ENCODE measurements at regions not wholly inside any gene's neighbourhood (a gene's known extent, or its start where the extent isn't known, plus 50 kb on each side); places are given as distances from the start of the nearest gene placed in this dataset.
A peak's percentile ranks its signal among the peaks of the same experiment; 100 is the strongest.
"Not testable (repeated sequence)": the region's sequence is repeated elsewhere in the genome, so short reads cannot be mapped to it uniquely, and the experiment has no call there.

DNA sequence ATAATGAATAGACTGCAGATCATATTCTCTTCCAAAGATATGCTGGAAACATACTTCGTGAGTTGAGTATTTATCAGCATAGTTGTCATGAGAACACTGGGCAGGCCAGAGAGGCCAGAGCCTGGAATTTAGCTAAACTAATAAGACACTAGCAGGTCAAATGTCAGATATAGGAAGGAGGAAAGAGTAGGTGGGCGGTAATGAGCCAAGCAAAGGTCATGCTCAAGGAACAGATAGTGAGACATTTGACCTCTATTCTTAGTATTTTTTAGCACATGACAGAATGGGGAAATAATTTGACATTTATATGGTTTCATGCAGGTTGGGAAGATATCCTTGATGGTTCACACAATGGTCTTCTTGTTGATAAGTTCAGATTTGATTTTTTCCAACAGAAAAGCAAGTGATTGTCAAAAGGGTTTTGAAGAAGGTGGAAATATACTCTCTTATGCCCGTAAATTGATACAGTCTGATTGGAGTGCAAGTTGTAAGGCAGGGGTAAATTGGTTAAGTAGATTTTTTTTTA lies 99.6 kb upstream of the GOLGA6L4 start:
- H3K4me3 ChIP-seq, H3K4me1 ChIP-seq, H3K9ac ChIP-seq, H3K27ac ChIP-seq, H3K9me3 ChIP-seq, H3K4me2 ChIP-seq, H3K27me3 ChIP-seq, H4K20me1 ChIP-seq, H3K36me3 ChIP-seq: not testable (repeated sequence)

- Histone ChIP-seq H3K4me2 (peak overlapping the region; percentile 52), H3K27me3 (no peaks in the 10 kb centered on the region), H4K20me1 (no peaks in the 10 kb centered on the region), H3K9me3 (no peaks in the 10 kb centered on the region), H3K4me3 (no peak overlapping the region), H3K4me1 (peaks cover 16% of the 10 kb centered on the region), H3K9ac (no peak overlapping the region), H3K27ac (no peak overlapping the region), H3K36me3 (no peaks in the 10 kb centered on the region)
- no peak for TF ChIP-seq Cebpa-rat (IDR thresholded peaks at IDR 0.05)
Observed at GRCh38 chr15:84142888-84143337, 92.7 kb upstream of the GOLGA6L4 start.

DNA sequence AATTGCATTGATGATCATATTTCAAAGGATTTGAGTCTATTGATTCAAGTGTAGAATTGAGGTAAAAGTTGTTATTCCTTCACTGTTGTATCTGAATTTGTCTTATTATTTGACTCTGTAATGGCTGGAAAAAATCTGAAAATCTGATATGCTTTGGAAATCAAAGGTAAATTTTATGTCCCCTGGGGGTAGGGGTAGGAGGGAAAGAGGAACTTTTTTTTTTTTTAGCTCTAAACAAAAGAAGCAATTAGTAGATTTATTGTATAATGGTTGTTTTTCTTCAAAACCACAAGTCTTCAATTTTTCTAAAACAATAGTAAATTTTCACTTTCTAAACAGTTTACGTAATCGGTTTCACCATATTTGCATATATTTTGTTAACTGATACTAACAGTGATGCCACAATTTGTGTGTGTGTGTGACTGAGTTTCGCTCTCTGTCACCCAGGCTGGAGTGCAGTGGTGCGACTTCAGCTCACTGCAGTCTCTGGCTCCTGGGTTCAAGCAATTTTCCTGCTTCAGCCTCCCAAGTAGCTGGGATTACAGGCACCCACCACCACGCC lies 91.7 kb upstream of the GOLGA6L4 start:
- H3K36me3 ChIP-seq, result no peaks in the 10 kb centered on the region
- no peak overlapping the region for H3K9ac ChIP-seq
- H4K20me1 ChIP-seq, result no peaks in the 10 kb centered on the region
- no peaks in the 10 kb centered on the region for H3K27me3 ChIP-seq
- peaks cover 16% of the 10 kb centered on the region for H3K4me1 ChIP-seq
- no peak for TF ChIP-seq Cebpa-rat (IDR thresholded peaks at IDR 0.05)
- H3K4me3 ChIP-seq, result no peak overlapping the region
- no peak overlapping the region for H3K27ac ChIP-seq
- peak overlapping the region; percentile 37; the same call in 1 of the 2 replicates for H3K4me2 ChIP-seq
- no peaks in the 10 kb centered on the region for H3K9me3 ChIP-seq

DNA sequence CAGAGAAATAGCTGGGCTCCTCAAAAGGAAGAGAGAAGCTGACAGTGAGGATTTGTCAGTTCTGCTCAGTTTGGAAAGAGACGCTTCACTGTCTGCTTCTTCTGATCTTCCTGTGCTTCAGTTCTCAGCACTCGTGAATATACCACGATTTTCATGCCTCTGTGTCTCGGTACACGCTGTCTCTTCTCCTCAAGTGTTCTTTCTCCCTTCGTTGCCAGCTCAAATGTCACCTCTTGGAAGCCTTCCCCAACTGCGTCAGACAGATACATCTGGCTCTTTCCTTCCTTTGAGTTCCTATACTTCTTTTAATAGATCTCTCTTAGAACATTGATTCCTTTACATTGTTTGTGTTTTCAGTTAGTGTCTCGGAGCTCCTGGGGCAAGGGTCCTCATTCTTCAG lies 90.6 kb upstream of the GOLGA6L4 start:
- not testable (repeated sequence) for H3K4me2 ChIP-seq, H3K27me3 ChIP-seq, H3K9ac ChIP-seq, H3K36me3 ChIP-seq, H3K4me3 ChIP-seq, H3K27ac ChIP-seq, H4K20me1 ChIP-seq, H3K9me3 ChIP-seq
- peaks cover 16% of the 10 kb centered on the region for H3K4me1 ChIP-seq

- H3K27ac ChIP-seq, H3K36me3 ChIP-seq, H3K9me3 ChIP-seq, H3K9ac ChIP-seq, H3K4me3 ChIP-seq, H3K4me2 ChIP-seq, H4K20me1 ChIP-seq, H3K27me3 ChIP-seq: not testable (repeated sequence)
- peaks cover 16% of the 10 kb centered on the region for H3K4me1 ChIP-seq
Observed at GRCh38 chr15:84146299-84146698, 89.3 kb upstream of the GOLGA6L4 start.

GRCh38 chr15:84147307-84147706 lies 88.3 kb upstream of the GOLGA6L4 start:
- peaks cover 19% of the 10 kb centered on the region for H3K4me1 ChIP-seq
- H3K4me3 ChIP-seq, H3K9ac ChIP-seq, H4K20me1 ChIP-seq, H3K4me2 ChIP-seq, H3K27me3 ChIP-seq, H3K9me3 ChIP-seq, H3K27ac ChIP-seq, H3K36me3 ChIP-seq: not testable (repeated sequence)

DNA sequence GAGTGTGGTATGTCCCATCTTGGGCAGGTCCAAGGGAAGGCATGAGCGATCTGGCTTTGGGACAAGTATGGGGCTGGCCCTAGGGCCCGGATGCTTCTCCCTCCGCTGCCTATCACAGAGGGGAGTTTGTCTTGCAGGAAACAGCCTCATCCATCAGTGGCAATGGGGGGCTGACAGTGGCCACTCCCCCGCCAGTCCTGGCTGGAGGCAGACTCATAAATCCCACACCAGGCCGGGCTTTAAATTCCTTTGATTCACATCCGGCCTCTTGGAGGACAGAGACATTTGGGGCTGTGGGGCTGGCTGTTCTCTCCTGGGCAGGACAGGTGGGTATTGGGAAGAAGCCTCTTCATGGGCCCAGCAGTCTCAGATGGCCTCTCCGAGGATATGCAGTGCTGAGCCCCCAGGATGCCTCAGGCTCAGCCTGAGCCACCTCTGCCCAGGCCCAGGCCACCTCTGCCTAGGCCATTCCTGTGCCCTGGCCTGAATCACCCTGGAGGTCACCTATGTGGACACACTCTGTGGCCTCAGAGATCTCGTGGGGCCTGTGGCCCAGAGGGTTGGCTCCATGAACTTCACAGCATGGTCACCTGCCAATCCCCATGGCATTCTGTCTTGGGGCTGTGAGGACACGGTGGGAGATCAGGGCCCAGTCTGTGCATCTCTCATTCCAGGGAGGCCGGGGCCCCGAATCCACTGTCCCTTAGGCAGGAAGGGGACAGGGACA lies 84.2 kb upstream of the GOLGA6L4 start:
- Histone ChIP-seq H3K36me3 (no peaks in the 10 kb centered on the region), H3K27ac (no peak overlapping the region), H3K9ac (no peak overlapping the region), H3K9me3 (no peaks in the 10 kb centered on the region), H4K20me1 (no peaks in the 10 kb centered on the region), H3K4me3 (no peak overlapping the region), H3K4me1 (peaks cover 13% of the 10 kb centered on the region), H3K27me3 (no peaks in the 10 kb centered on the region), H3K4me2 (no peak overlapping the region)
- no peak for TF ChIP-seq Cebpa-rat (IDR thresholded peaks at IDR 0.05)

DNA sequence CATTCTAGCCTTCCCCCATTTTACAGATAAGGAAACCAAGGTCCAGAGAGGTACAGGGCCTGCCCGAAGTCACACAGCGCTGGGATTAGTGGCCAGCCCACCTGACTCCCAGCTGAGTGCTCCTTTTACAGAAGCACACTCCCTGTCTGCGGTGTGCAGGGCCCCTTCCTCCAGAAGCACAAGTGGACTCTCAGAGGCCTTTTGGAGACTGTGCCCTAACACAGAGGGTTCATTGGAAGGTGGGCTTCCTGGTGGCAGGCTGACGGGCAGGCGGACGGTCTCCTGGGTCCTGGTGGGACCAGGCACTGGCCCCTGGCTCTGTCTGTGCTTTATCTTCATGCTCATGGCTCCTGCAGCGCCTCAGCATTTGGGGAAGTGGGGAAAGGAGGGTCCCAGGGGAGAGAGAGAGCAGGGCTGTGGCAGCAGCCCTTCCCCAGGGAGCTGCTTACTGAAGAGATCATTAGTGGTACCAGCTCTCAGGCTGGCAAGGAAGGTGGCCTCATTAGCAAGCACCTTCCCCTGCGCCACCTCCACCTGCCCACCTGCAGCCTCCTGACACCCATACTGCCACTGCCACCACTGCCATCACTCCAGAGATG lies 83.1 kb upstream of the GOLGA6L4 start:
- Histone ChIP-seq H3K4me1 (peaks cover 13% of the 10 kb centered on the region), H3K4me2 (peak overlapping the region; percentile 56)
- H3K9me3 ChIP-seq, H3K4me3 ChIP-seq, H3K36me3 ChIP-seq, H3K27me3 ChIP-seq, H4K20me1 ChIP-seq, H3K9ac ChIP-seq, H3K27ac ChIP-seq: not testable (repeated sequence)

DNA sequence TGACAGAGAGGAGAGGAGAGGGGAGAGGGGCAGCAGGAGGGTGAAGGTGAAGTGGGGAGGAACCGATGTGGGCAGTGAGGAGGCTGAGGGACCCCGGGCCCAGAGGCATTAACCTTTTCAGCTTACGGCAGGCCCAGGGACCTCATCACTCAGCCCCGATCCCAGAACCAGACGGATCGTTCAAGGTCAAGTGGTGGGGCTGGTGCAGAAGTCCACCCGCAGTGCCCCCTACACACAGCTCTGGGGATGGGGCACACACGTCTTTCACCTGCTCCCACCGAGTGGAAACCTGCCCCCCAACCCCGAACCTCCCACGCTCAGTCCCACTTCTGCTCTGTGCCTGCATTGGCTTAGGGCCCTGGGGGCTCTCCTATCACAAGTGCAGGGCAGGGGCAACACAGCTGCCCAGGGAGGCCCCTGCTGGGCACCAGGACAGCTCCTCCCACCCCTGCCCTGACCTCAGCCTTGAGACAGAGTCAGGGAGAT lies 81.9 kb upstream of the GOLGA6L4 start:
- not testable (repeated sequence) for H3K4me3 ChIP-seq, H3K9me3 ChIP-seq, H3K9ac ChIP-seq, H3K4me2 ChIP-seq, H3K27me3 ChIP-seq, H3K27ac ChIP-seq, H4K20me1 ChIP-seq, H3K36me3 ChIP-seq
- peaks cover 13% of the 10 kb centered on the region for H3K4me1 ChIP-seq

DNA sequence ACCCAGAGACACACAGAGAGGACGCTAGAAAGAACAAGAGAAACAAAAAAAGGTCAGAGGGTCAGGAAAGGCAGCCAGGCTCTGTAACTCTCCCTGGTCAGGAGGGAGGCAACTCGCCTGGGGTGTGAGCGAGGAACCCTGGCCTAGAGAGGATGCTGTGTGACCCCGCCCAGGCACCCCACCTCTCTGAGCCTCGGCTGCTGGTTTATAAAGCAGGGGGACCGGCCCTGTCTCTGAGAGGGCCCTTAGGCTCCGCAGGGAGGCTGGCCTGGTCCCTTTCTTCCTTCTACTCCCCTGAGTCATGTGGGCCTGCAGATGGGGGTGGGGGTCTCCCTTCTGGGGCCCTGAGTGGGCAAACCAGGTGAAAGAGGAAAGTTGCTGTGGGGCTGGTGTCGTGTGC lies 81.3 kb upstream of the GOLGA6L4 start:
- not testable (repeated sequence) for H3K9me3 ChIP-seq, H3K4me2 ChIP-seq, H4K20me1 ChIP-seq, H3K36me3 ChIP-seq, H3K4me3 ChIP-seq, H3K9ac ChIP-seq, H3K27me3 ChIP-seq, H3K27ac ChIP-seq
- peaks cover 13% of the 10 kb centered on the region for H3K4me1 ChIP-seq

GRCh38 chr15:84154787-84155186 lies 80.8 kb upstream of the GOLGA6L4 start:
- H3K4me3 ChIP-seq, H3K9ac ChIP-seq, H3K9me3 ChIP-seq, H3K4me2 ChIP-seq, H3K27ac ChIP-seq, H4K20me1 ChIP-seq, H3K27me3 ChIP-seq, H3K36me3 ChIP-seq: not testable (repeated sequence)
- peaks cover 13% of the 10 kb centered on the region for H3K4me1 ChIP-seq

DNA sequence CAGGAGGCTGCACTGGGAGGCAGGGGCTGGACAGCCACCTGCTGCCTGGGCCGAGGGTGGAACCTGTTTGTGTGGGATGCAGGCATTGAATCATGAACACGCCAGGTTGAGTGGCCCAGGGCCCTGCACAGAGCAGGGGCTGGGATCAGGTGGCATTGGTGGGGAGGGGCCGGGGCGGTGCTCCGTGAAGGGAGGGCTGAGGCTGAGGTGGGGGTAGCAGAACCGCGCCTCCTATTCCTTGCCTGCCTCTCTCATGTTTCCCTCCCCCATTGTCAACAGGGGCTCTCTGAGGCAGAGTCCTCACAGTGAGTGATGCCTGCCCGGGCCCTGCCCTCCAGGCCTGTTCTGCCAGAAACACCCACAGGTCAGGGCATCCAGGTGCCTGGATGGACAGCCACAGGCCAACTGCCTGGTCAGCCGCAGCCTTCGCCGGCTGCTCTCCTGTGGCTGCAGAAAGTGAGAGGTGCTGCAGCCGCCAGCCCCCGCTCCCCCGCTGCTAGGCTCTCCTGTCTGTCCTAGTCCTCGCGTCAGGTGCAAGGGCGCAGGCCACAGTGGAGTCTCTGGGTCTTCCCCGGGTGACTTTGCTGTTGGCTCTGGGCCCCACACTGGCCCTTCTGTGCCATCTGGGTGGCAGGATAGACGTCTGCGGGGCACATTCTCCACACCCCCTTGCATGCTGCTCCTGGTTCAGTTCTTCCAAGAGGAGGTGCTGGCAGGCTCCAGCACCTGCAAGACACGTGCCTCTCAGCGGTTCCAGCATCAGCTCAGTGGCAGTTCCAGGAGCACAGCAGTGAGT lies 79.6 kb upstream of the GOLGA6L4 start:
- peaks cover 13% of the 10 kb centered on the region for H3K4me1 ChIP-seq
- H3K27me3 ChIP-seq, H3K36me3 ChIP-seq, H3K4me2 ChIP-seq, H3K9me3 ChIP-seq, H4K20me1 ChIP-seq, H3K27ac ChIP-seq, H3K4me3 ChIP-seq, H3K9ac ChIP-seq: not testable (repeated sequence)

DNA sequence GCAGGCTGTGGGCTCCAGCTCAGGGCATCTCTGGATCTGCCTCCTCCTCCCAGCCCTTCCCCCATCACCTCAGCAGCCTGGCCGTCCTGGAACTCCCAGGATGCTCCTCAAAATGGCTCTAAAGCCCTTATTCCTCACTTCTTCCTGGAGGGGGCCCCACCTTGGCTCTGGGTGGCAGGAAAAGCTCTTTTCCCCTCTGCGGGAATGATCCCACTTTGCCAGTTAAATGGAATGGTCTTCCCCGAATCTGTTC lies 79.1 kb upstream of the GOLGA6L4 start:
- H3K27ac ChIP-seq, H3K36me3 ChIP-seq, H4K20me1 ChIP-seq, H3K9ac ChIP-seq, H3K27me3 ChIP-seq, H3K9me3 ChIP-seq, H3K4me3 ChIP-seq, H3K4me2 ChIP-seq: not testable (repeated sequence)
- H3K4me1 ChIP-seq, result peaks cover 13% of the 10 kb centered on the region

DNA sequence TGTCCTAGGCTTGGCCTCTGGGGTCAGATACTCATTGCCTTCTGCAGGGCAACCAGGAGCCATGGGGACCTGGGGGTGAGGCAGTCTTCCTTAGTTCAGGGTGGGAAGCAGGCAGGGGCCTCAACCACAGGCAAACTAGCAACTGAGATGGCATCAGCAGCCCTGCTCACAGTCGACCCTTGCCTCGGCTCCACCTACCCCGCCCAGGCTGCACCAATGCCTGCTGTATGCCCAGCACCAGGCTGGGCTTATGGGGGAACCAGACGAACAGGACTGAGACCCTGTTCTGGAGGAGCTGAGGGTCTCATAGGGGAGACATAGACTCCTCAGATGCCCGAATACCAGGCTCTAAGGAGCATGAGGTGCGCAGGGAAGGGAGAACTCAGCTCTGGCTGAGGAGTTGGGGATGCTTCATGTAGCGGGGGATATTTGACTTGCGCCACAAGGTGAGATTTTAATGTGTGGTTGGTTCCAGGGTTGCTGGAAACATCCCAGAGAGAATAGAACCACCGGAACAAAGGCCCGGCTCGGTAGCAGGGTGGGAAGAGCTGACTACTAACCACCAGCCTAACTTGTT lies 78.4 kb upstream of the GOLGA6L4 start:
- H3K9me3 ChIP-seq, H3K27me3 ChIP-seq, H3K9ac ChIP-seq, H4K20me1 ChIP-seq, H3K27ac ChIP-seq, H3K36me3 ChIP-seq, H3K4me3 ChIP-seq, H3K4me2 ChIP-seq: not testable (repeated sequence)
- H3K4me1 ChIP-seq, result peaks cover 11% of the 10 kb centered on the region

All from BLaER1 (cell line).